GM21367 (cell line): ENCODE measurements at regions not wholly inside any gene's neighbourhood (a gene's known extent, or its start where the extent isn't known, plus 50 kb on each side); places are given as distances from the start of the nearest gene placed in this dataset.
"Not testable (repeated sequence)": the region's sequence is repeated elsewhere in the genome, so short reads cannot be mapped to it uniquely, and the experiment has no call there.

ENCODE experiments used
- ATAC-seq: cut with Tn5 transposase; IDR thresholded peaks from one replicate; pipeline ENCODE4 v1.9.1; 2021; ENCODE audit not compliant: unreplicated experiment

DNA sequence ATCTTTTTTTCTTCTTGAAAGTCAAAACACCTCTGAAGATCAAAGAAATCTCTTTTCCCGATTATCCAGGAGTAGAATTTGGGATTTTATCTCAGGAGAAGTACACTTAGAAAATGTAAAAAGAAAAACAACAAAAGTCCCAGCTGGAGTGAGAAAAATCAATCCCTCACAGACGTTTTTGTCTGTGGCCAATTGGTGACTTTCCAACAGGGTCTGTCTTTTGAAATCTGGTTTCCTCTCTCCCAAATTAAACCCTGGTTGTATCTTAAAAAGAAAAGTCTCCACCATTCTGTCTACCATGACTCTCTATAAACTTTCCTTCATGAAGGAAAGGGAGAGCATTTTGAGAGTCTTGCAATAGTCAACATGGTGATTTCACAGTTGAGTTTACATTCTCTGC is 88.1 kb downstream of the DACT1 start:
- ATAC-seq: no peak

- no peak for ATAC-seq
Observed at GRCh38 chr14:58730792-58731464, 93.2 kb downstream of the DACT1 start.

GRCh38 chr14:58731465-58732293 is 93.9 kb downstream of the DACT1 start:
- ATAC-seq: no peak

DNA sequence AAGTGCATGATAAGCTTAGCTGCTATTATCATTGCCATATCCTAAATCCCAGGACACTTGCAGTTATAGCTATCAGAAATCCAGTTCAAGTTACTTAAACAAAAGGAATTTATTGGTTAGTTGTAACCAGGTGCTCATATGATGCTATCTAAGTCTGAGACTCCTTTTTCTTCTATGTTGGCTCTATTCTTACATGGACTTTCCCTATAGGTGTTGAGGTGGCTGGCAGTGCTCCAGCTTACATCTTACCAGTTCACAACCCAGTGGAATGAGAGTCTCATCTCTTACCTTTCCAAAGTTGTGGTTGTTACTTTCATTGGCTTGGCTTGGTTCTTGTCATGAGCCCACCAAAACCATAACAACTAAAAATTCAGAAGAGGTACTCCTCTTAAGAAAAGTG is 94.6 kb downstream of the DACT1 start:
- no peak for ATAC-seq

DNA sequence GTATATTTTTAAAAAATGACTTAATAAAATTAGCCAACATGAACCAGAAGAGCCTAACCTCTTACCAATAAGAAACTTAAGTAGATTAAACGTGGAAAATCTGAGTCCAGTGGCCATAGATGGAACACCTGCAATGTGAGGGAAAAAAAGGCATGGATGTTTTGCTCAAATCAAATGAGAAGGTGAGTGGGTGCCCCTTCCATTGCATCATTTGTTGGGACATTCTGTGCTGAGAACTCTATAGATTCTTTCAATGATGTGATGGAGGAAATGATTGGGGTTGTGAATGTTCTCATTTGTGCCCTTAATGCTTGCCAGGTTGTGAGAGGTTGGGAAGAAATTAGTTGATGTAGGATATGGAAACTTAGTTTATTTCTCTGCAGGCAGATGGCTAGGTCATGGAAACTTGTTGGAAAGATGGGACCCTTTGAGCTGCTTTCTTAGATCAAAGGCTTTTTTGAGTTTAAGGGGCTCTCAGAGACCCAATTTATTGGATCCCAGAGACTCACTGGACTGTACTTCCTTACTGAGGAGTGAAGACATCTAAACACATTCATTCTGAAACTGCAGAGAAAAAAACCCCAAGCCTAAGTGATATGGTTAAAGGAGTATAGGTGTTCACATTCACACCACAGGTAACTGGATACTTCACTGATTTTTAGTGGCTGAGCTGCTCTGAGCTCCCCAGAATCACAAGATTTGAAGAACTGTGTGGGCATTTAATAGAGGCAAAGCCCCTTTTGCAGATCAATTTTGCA is 95.9 kb downstream of the DACT1 start:
- no peak for ATAC-seq

DNA sequence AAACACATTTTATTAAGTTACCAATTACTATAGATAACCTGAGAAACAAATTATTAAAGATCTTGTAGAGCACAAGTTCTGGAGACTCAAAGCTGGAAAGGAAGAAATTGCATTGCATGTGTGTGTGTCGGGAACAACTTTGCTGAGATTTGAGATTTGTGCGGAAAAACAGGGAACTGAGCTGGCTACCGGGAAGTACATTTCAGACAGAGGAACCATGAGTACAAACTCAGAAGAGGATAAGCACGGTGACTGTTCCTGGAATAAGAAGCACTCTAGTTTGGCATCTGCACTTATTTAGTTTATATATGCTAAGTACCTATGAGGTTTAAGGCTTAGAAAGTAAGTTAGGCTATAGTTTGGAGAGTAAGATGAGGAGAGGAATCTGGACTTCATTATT is 97.8 kb downstream of the DACT1 start:
- no peak for ATAC-seq

- no peak for ATAC-seq
Observed at GRCh38 chr14:58736606-58737005, 98.8 kb downstream of the DACT1 start.

DNA sequence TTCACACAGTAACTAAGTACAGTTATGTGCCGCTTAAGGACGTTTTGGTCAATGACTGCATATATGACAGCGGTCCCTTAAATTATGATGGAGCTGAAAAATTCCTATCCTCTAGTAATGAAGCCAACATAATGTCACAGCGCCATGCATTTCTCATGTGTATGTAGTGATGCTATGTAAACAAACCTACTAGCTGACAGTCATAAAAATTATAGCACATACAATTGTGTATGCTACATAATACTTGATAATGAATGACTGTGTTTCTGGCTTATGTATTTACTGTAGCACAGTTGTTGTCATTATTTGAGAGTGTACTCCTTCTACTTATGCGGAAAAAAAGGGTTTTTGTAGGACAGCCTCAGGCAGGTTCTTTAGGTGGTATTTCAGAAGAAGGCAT is 99.7 kb downstream of the DACT1 start:
- ATAC-seq: no peak

GRCh38 chr14:58738189-58738836 is 100.6 kb downstream of the DACT1 start:
- ATAC-seq: no peak

DNA sequence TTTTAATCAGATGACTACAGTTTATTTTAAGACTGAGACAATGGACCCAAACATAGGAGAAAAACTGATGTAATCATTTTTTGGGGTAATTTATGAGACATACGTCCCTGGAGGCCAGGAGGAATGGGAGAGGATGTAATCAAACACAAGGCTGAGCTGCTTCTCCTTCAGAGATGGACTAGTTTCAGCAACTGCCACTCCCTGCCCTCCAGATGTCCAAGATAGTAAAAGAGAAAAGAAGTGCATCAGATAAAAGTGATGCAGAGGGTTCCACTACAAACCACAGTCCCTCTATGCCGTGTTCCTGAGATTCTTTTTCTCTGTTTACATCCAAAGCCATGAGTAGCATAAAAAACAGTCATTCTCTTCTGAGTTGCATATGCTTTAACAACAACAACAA is 101.1 kb downstream of the DACT1 start:
- no peak for ATAC-seq

GRCh38 chr14:58739674-58740073 is 101.9 kb downstream of the DACT1 start:
- no peak for ATAC-seq

DNA sequence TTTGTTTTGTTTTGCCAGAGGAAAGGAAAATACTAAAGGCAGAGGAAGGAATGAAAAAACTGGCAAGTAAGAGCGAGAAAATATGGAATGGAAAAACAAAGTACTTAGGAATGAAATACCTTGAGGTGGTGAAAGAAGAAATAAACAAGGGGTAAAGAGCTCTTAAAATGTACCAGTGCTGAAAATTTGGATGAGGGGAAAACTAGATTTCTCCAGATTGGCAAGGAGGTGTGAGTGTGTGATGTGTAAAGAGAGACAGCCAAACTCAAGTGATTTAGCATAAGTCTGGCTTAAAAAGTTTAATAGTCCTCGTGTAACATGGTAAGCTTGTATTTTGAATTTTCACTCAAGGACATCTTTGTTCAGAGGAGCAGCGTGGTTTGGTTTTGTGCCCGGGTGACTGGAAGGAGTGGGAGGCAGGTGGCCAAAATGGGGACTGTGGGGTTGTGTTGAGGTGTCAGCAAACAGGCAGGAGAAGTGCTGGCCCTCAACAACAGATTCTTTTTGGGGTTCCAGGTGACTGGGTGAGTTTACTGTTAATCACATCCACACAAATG is 102.7 kb downstream of the DACT1 start:
- ATAC-seq: no peak

DNA sequence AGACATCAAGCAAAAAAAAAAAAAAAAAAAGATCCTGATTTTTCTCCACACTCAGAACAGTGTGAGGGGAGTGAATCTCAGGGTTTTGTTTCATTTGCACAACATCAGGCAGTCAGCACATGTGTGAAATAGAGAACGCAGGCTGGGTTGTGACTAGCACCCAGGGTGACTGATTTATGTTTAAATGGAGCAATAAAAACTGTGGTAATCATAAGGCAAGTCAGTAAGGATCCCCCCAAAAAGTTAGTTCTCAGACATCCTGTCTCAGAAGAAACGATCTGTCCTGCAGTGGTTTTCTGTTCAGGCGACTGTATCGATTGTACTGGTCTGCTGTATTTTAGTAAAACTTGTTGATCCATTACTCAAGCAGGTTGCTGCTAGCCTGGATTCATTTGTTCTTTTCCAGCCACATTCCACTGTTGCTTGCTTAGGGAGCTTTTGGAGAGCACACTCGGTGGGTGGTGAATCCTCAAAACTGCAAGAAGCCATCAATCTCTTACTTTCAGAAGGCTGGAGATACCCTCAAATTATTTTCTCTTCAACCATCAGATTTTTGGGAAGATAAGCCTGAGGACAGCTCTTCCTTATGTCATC is 107.1 kb downstream of the DACT1 start:
- ATAC-seq: no peak

- ATAC-seq: no peak
Observed at GRCh38 chr14:58746261-58746660, 108.5 kb downstream of the DACT1 start.

- no peak for ATAC-seq
Observed at GRCh38 chr14:58746701-58747100, 108.9 kb downstream of the DACT1 start.

GRCh38 chr14:58747181-58747580 is 109.4 kb downstream of the DACT1 start:
- ATAC-seq: no peak

GRCh38 chr14:58748251-58748650 is 110.5 kb downstream of the DACT1 start:
- not testable (repeated sequence) for ATAC-seq

- ATAC-seq: peak; percentile 87
Observed at GRCh38 chr14:58749066-58749669, 111.4 kb downstream of the DACT1 start.

DNA sequence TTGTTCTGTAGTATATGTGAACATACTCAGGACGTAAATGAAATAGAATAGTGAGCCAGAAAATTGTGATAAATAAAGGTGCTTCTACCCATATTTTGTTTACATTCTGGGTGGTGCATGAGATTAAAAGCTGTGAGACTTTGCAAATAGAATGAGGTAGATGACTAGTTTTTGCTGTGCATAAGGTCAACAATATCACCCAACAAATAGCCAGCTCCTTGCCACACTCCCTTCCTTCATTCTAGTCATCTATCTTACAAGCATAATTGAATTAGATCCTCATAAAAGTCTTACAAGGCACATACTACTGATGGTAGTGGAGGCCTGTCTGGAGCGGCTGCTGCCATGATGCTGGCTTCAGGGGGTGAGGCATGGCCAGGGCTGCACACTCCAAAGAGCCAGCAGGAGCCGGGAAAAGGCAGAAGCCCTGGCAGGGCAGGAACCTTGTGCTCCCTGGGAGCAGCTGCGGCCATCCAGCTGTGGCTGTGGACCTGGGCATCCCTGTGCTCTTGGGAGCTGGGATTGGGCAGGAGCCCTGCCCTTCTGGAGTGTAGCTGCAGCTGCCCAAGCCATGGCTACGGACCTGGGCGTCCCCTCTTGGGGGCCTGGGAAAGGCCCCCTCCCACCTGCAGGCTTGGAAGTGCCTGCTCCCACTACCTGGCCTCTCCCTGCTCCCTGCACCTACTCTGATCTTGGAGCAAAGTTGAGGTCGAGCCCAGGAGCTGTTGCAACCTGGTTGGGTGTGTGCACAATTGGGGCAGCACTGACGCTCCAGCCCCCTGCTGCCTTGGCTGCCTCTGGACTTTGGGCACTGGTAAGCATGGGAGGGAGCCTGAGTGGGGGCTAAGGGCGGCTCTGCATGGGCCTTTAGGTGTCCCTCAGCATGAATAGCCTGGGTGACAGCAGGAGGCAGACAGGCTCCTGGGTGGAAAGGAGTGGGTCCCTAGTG is 112.8 kb downstream of the DACT1 start:
- no peak for ATAC-seq
